HCT116 (cell line): ENCODE measurements at regions not wholly inside any gene's neighbourhood (a gene's known extent, or its start where the extent isn't known, plus 50 kb on each side); places are given as distances from the start of the nearest gene placed in this dataset.

Experiments used
- ATAC-seq: fragments of 200-7000 bp; cut with Tn5 transposase; 2 replicates; pipeline ENCODE4 v1.9.1; 2020; ENCODE audit warnings: mild to moderate bottlenecking, moderate library complexity
- BruUV-seq: library from RNA; stranded (reverse); fragments of 400-500 nt; replicated peaks from 2 replicates; lab custom pipeline; 2021; lab: Mats Ljungman, UMichigan
- CTCF ChIA-PET: fragments of 300-600 bp; sonication (Branson Sonifier 250); formaldehyde crosslinking; loops from one replicate; lab custom pipeline; 2021; ENCODE audit warnings: antibody characterized with exemption; lab: Charles Lee
- POLR2A ChIA-PET: fragments of 300-600, 350-600 bp; sonication (Branson Sonifier 250); formaldehyde crosslinking; loops from one replicate; lab custom pipeline; 2021; ENCODE audit warnings: antibody characterized with exemption; lab: Charles Lee
- RAD21 ChIA-PET, 2 experiments: fragments of 300-600 bp; sonication (Branson Sonifier 250); formaldehyde crosslinking; loops; one replicate each; lab custom pipeline; 2023; ENCODE audit warnings: low total read pairs in 2 of 2; ENCODE audit not compliant: uncharacterized antibody in 2 of 2, unreplicated experiment in 2 of 2, low non-redundant PET in 1 of 2; lab: Charles Lee
- DNase-seq: peaks from one replicate; pipeline ENCODE4 v3.0.0-alpha.2; 2010; ENCODE audit warnings: low read depth, low spot score
- H2AFZ ChIP-seq: fragments of 200-600 bp; shearing (Covaris generic), sonication (generic); 2 replicates; pipeline ENCODE4 v1.6.1; 2017; ENCODE audit warnings: low read depth, mixed run types, mixed read lengths, antibody characterized with exemption, low read length; ENCODE audit not compliant: poor library complexity, severe bottlenecking
- H3K27ac ChIP-seq: 2 replicates; pipeline ENCODE4 v1.5.1; 2012; ENCODE audit warnings: low read depth, low read length
- H3K27me3 ChIP-seq: fragments of 200-600 bp; sonication (generic); 2 replicates; pipeline ENCODE4 v1.6.1; 2016; ENCODE audit warnings: mixed run types, low read length, mixed read lengths; ENCODE audit not compliant: insufficient read depth
- H3K36me3 ChIP-seq, 2 experiments: fragments of 200-500 bp in 1 of 2; fragments of 200-600 bp in 1 of 2; sonication (Bioruptor generic) in 1 of 2; sonication (generic) in 1 of 2; 2 replicates each; pipeline versions ENCODE4 v1.5.1 to v1.6.1; 2014 to 2016; ENCODE audit warnings: low read length in 2 of 2, inconsistent platforms in 1 of 2, mixed read lengths in 1 of 2, mixed run types in 1 of 2; ENCODE audit not compliant: insufficient read depth in 2 of 2, control insufficient read depth in 1 of 2
- H3K4me1 ChIP-seq, 2 experiments: fragments of 200-600 bp in 1 of 2; sonication (generic) in 1 of 2; 2 replicates each; pipeline versions ENCODE4 v1.5.1 to v1.6.1; 2012 to 2017; ENCODE audit warnings: low read length in 2 of 2, inconsistent platforms in 1 of 2, mild to moderate bottlenecking in 1 of 2, mixed read lengths in 1 of 2, mixed run types in 1 of 2, moderate library complexity in 1 of 2; ENCODE audit not compliant: insufficient read depth in 2 of 2, control insufficient read depth in 1 of 2
- H3K4me2 ChIP-seq: fragments of 200-600 bp; sonication (generic); 2 replicates; pipeline ENCODE4 v1.6.1; 2017; ENCODE audit warnings: mixed run types, low read length, mixed read lengths
- H3K4me3 ChIP-seq, 2 experiments: fragments of 200-600 bp in 1 of 2; sonication (generic) in 1 of 2; replicated peaks in 1 of 2; 2 replicates each; pipeline ENCODE4 v1.5.1; 2011 to 2016; ENCODE audit warnings: low read length in 2 of 2, control low read depth in 1 of 2, low read depth in 1 of 2, mild to moderate bottlenecking in 1 of 2, mixed read lengths in 1 of 2, mixed run types in 1 of 2
- H3K79me2 ChIP-seq: fragments of 200-600 bp; sonication (generic); 2 replicates; pipeline ENCODE4 v1.6.1; 2017; ENCODE audit warnings: mild to moderate bottlenecking, mixed run types, low read length, moderate library complexity, mixed read lengths; ENCODE audit not compliant: insufficient read depth
- H3K9ac ChIP-seq: fragments of 200-600 bp; sonication (generic); 2 replicates; pipeline ENCODE4 v1.6.1; 2016; ENCODE audit warnings: low read length, mixed read lengths
- H3K9me2 ChIP-seq: fragments of 200-600 bp; sonication (generic), shearing (Covaris generic); 2 replicates; pipeline ENCODE4 v1.6.1; 2017; ENCODE audit warnings: mixed run types, mild to moderate bottlenecking, moderate library complexity; ENCODE audit not compliant: insufficient read depth
- H3K9me3 ChIP-seq, 2 experiments: fragments of 200-500 bp in 1 of 2; fragments of 200-600 bp in 1 of 2; sonication (Bioruptor generic) in 1 of 2; sonication (generic) in 1 of 2; 2 replicates each; pipeline ENCODE4 v1.6.1; 2014 to 2017; ENCODE audit warnings: low read length in 2 of 2, mixed read lengths in 2 of 2, inconsistent platforms in 1 of 2, low read depth in 1 of 2, mild to moderate bottlenecking in 1 of 2, mixed run types in 1 of 2, moderate library complexity in 1 of 2; ENCODE audit not compliant: control insufficient read depth in 1 of 2, insufficient read depth in 1 of 2
- H4K20me1 ChIP-seq: fragments of 200-600 bp; sonication (generic), shearing (Covaris generic); 2 replicates; pipeline ENCODE4 v1.6.1; 2017; ENCODE audit warnings: mixed run types, mild to moderate bottlenecking, moderate library complexity; ENCODE audit not compliant: insufficient read depth
- CBX3 ChIP-seq: IDR thresholded peaks from 2 replicates; pipeline ENCODE4 v1.6.1; 2012; ENCODE audit warnings: low read depth
- CEBPB ChIP-seq: IDR thresholded peaks from 2 replicates; pipeline ENCODE4 v1.6.1; 2012; ENCODE audit warnings: low read depth
- CTCF ChIP-seq, 3 experiments: fragments of 200-600 bp in 1 of 3; sonication (generic) in 1 of 3; IDR thresholded peaks in 2 of 3; conservative IDR thresholded peaks in 1 of 3; 2 replicates each; pipeline ENCODE4 v1.5.1; 2012 to 2017; ENCODE audit warnings: low read depth in 2 of 3, low read length in 2 of 3, antibody characterized with exemption in 1 of 3, borderline replicate concordance in 1 of 3, control low read depth in 1 of 3, mild to moderate bottlenecking in 1 of 3, mixed read lengths in 1 of 3, mixed run types in 1 of 3, moderate library complexity in 1 of 3; ENCODE audit not compliant: insufficient read depth in 1 of 3
- EGR1 ChIP-seq: IDR thresholded peaks from 2 replicates; pipeline ENCODE4 v1.6.1; 2012; ENCODE audit warnings: low read depth
- ELF1 ChIP-seq: IDR thresholded peaks from 2 replicates; pipeline ENCODE4 v1.6.1; 2012; ENCODE audit warnings: low read depth, borderline replicate concordance
- FOSL1 ChIP-seq: IDR thresholded peaks from 2 replicates; pipeline ENCODE4 v1.6.1; 2012; ENCODE audit warnings: low read depth
- MAX ChIP-seq: IDR thresholded peaks from 2 replicates; pipeline ENCODE4 v1.6.1; 2012
- POLR2A ChIP-seq: IDR thresholded peaks from 2 replicates; pipeline ENCODE4 v1.7.0; 2011; ENCODE audit warnings: borderline replicate concordance; ENCODE audit not compliant: insufficient read depth, insufficient read length; ENCODE audit errors: extremely low read depth
- POLR2AphosphoS5 ChIP-seq: IDR thresholded peaks from 2 replicates; pipeline ENCODE4 v1.6.1; 2011; ENCODE audit warnings: mild to moderate bottlenecking, low read depth, low read length, moderate library complexity
- RAD21 ChIP-seq: IDR thresholded peaks from 2 replicates; pipeline ENCODE4 v1.6.1; 2012; ENCODE audit warnings: low read depth, mild to moderate bottlenecking
- REST ChIP-seq: IDR thresholded peaks from 2 replicates; pipeline ENCODE4 v1.6.1; 2012; ENCODE audit warnings: low read depth
- SIN3A ChIP-seq: IDR thresholded peaks from 2 replicates; pipeline ENCODE4 v1.6.1; 2012; ENCODE audit warnings: low read depth
- SP1 ChIP-seq: IDR thresholded peaks from 2 replicates; pipeline ENCODE4 v1.6.1; 2012; ENCODE audit warnings: low read depth
- SRF ChIP-seq: IDR thresholded peaks from 2 replicates; pipeline ENCODE4 v1.6.1; 2012; ENCODE audit warnings: low read depth
- TCF7L2 ChIP-seq: IDR thresholded peaks from 2 replicates; pipeline ENCODE4 v1.7.0; 2011; ENCODE audit warnings: borderline replicate concordance, inconsistent platforms; ENCODE audit not compliant: insufficient read depth, insufficient read length; ENCODE audit errors: extremely low read depth
- YY1 ChIP-seq: IDR thresholded peaks from 2 replicates; pipeline ENCODE4 v1.6.1; 2011; ENCODE audit warnings: low read length, low read depth, moderate library complexity, mild to moderate bottlenecking; ENCODE audit not compliant: insufficient replicate concordance; ENCODE audit errors: extremely low read depth
- ZBTB33 ChIP-seq: IDR thresholded peaks from 2 replicates; pipeline ENCODE4 v1.6.1; 2011; ENCODE audit warnings: mild to moderate bottlenecking, low read length, moderate library complexity; ENCODE audit not compliant: insufficient replicate concordance; ENCODE audit errors: extremely low read depth
- ZFX ChIP-seq: fragments of 450-650 bp; IDR thresholded peaks from 2 replicates; pipeline ENCODE4 v1.6.1; 2017
- ZNF274 ChIP-seq: fragments of 200-500 bp; sonication (Bioruptor generic); IDR thresholded peaks from 2 replicates; pipeline ENCODE4 v1.6.1; 2014; ENCODE audit warnings: mild to moderate bottlenecking, low read depth, low read length, inconsistent platforms
- intact Hi-C: fragments of 100-400 bp; cut with micrococcal nuclease; formaldehyde crosslinking; loops from 2 replicates; pipeline ENCODE4 v1.10.0; 2022

- TF ChIP-seq SIN3A: no peak
- no peak for TF ChIP-seq POLR2A
- no peak for TF ChIP-seq ZBTB33
- no peak for TF ChIP-seq EGR1
- no peak for TF ChIP-seq CEBPB
- TF ChIP-seq RAD21: no peak
- no peak for TF ChIP-seq ZNF274
- TF ChIP-seq REST: no peak
- TF ChIP-seq CTCF (IDR thresholded peaks at IDR 0.05 in 2 of 3, conservative IDR thresholded peaks at IDR 0.05 in 1 of 3; ENCODE audit: borderline replicate concordance in 1 of 3, insufficient read depth in 1 of 3, low read depth in 2 of 3, low read length in 2 of 3): no peak
- TF ChIP-seq SRF: no peak
- TF ChIP-seq POLR2AphosphoS5: no peak
- no peak for TF ChIP-seq ELF1
- no peak for TF ChIP-seq MAX
- TF ChIP-seq YY1: no peak
- TF ChIP-seq TCF7L2: no peak
- TF ChIP-seq ZFX: no peak
- no peak for TF ChIP-seq FOSL1
- TF ChIP-seq CBX3: no peak
- TF ChIP-seq SP1: no peak
- Histone ChIP-seq H3K36me3 (no peaks in the 10 kb centered on the region), H4K20me1 (no peaks in the 10 kb centered on the region), H3K27me3 (peaks cover 14% of the 10 kb centered on the region; the same call in 1 of the 2 replicates), H3K9me2 (no peaks in the 10 kb centered on the region), H2AFZ (no peak overlapping the region), H3K4me3 (no peak overlapping the region), H3K27ac (no peak overlapping the region), H3K79me2 (no peaks in the 10 kb centered on the region), H3K9ac (no peak overlapping the region), H3K4me2 (no peak overlapping the region), H3K4me1 (no peaks in the 10 kb centered on the region), H3K9me3 (no peaks in the 10 kb centered on the region)
- no TSS peak for BruUV-seq
- intact Hi-C loops: no loop called here
- ChIA-PET RAD21 (no interaction called here), POLR2A (no interaction called here), CTCF (no interaction called here)
- no peak for ATAC-seq
- no peak for DNase-seq
Observed at GRCh38 chr5:168182269-168182668, 109.2 kb upstream of the WWC1 start.
